A673 (cell line): ENCODE measurements at regions not wholly inside any gene's neighbourhood (a gene's known extent, or its start where the extent isn't known, plus 50 kb on each side); places are given as distances from the start of the nearest gene placed in this dataset.

Source experiments
- EZH2 ChIP-seq: fragments of 200-600 bp; sonication (generic); IDR thresholded peaks from 2 replicates; pipeline ENCODE4 v1.6.1; 2017; ENCODE audit warnings: borderline replicate concordance, low read depth, mild to moderate bottlenecking, mixed read lengths, antibody characterized with exemption, low read length; ENCODE audit not compliant: poor library complexity, severe bottlenecking
- TF ChIP-seq, protein P1 (sequence below): fragments of 300-800, 200-600 bp; sonication (generic); conservative IDR thresholded peaks from 2 replicates; pipeline ENCODE4 v1.5.1; 2017; ENCODE audit warnings: low read depth, mild to moderate bottlenecking, antibody characterized with exemption, low read length, moderate library complexity, mixed read lengths

GRCh38 chr18:27652480-27653121 is 467.5 kb upstream of the CHST9 start:
- TF ChIP-seq, protein P1, sequence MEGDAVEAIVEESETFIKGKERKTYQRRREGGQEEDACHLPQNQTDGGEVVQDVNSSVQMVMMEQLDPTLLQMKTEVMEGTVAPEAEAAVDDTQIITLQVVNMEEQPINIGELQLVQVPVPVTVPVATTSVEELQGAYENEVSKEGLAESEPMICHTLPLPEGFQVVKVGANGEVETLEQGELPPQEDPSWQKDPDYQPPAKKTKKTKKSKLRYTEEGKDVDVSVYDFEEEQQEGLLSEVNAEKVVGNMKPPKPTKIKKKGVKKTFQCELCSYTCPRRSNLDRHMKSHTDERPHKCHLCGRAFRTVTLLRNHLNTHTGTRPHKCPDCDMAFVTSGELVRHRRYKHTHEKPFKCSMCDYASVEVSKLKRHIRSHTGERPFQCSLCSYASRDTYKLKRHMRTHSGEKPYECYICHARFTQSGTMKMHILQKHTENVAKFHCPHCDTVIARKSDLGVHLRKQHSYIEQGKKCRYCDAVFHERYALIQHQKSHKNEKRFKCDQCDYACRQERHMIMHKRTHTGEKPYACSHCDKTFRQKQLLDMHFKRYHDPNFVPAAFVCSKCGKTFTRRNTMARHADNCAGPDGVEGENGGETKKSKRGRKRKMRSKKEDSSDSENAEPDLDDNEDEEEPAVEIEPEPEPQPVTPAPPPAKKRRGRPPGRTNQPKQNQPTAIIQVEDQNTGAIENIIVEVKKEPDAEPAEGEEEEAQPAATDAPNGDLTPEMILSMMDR: no peak
- TF ChIP-seq EZH2: no peak
